ENCODE measurements at regions not wholly inside any gene's neighbourhood (a gene's known extent, or its start where the extent isn't known, plus 50 kb on each side); places are given as distances from the start of the nearest gene placed in this dataset.

DNA sequence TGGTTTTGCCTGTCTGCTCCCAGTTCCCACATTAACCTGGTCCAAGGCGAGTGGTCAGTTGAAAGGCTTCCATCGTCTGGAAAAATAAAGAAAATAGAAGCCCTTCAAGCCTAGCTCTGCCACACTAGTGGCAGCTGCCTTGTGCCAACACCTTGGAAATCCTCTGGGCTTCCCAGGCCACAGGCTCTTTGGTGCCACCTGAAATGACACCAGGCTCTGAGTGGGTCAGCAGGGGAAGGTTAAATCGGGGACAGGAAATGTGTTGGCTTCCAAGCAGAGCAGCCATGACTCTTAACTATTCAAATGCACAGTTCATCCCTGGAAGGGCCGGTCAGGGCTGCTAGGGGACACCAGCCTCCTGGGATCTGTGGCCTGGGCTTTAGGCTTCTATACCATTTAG is 558.7 kb downstream of the MATN1 start:
- intact Hi-C loops (cut with DNase I), result no loop called here
- Histone ChIP-seq H3K27ac (no peak overlapping the region), H3K27me3 (no peaks in the 10 kb centered on the region), H3K36me3 (no peaks in the 10 kb centered on the region), H3K4me1 (ENCODE audit: insufficient read depth) (no peaks in the 10 kb centered on the region), H3K4me3 (no peak overlapping the region), H3K9me3 (no peaks in the 10 kb centered on the region)
- 78 to 82% (median 80%) methylated on average over 4 of the region's 4 CpGs for WGBS, 3 donors
- DNase-seq, result no peak
- TF ChIP-seq POLR2A (IDR thresholded peaks at IDR 0.05), result no peak
- no peak for TF ChIP-seq EP300 (IDR thresholded peaks at IDR 0.05)
- TF ChIP-seq, protein P1, sequence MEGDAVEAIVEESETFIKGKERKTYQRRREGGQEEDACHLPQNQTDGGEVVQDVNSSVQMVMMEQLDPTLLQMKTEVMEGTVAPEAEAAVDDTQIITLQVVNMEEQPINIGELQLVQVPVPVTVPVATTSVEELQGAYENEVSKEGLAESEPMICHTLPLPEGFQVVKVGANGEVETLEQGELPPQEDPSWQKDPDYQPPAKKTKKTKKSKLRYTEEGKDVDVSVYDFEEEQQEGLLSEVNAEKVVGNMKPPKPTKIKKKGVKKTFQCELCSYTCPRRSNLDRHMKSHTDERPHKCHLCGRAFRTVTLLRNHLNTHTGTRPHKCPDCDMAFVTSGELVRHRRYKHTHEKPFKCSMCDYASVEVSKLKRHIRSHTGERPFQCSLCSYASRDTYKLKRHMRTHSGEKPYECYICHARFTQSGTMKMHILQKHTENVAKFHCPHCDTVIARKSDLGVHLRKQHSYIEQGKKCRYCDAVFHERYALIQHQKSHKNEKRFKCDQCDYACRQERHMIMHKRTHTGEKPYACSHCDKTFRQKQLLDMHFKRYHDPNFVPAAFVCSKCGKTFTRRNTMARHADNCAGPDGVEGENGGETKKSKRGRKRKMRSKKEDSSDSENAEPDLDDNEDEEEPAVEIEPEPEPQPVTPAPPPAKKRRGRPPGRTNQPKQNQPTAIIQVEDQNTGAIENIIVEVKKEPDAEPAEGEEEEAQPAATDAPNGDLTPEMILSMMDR (IDR thresholded peaks at IDR 0.05), result no peak

DNA sequence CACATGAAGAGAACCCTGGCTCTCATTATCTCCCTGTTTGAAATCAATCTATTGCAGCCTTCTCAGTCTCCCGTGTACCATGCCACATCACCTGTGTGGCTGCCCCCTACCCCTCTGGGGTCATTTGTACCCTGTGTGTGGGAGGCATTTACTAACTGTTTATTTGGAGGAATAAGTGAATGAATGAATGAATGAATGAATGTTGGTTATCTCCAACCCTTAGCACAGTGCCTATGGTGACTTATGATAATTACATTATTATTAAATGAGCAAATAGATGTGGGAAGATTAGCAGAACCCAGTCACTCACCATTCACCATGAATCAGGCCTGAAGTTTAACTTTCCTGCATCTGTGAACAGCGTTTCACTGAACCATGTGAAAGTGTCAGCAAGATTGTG is 560.8 kb downstream of the MATN1 start:
- TF ChIP-seq, protein P1 (IDR thresholded peaks at IDR 0.05), result no peak
- TF ChIP-seq EP300 (IDR thresholded peaks at IDR 0.05) (no peak), POLR2A (IDR thresholded peaks at IDR 0.05) (no peak)
- no peak for DNase-seq
- H3K4me3 ChIP-seq, result no peak overlapping the region
- no peaks in the 10 kb centered on the region for H3K4me1 ChIP-seq (ENCODE audit: insufficient read depth)
- H3K36me3 ChIP-seq, result no peaks in the 10 kb centered on the region
- WGBS, 3 donors, result 74 to 91% (median 81%) methylated on average over 2 of the region's 2 CpGs
- H3K27me3 ChIP-seq, result no peaks in the 10 kb centered on the region
- no peaks in the 10 kb centered on the region for H3K9me3 ChIP-seq
- intact Hi-C loops (cut with DNase I), result no loop called here
- H3K27ac ChIP-seq, result no peak overlapping the region

DNA sequence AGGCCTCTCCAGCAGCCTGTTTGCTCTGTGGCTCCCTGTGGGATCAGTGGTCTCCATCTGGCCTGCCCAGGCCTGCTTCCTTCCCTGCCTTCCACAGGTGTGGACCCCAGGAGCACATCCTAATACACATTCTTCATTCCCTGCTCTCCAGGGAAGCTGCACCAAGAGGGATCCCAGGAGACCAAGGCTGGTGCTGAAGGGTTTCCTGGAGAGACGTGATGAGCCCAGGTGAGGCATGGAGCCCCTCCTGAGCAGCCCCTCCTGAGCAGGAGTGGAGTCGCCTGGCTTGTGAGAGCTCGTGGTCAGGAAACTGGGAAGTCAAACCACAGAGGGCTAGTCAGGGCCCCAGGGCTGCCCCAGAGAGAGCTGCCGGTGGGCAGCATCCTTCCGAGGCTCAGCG is 561.4 kb downstream of the MATN1 start:
- Histone ChIP-seq H3K27ac (no peak overlapping the region), H3K27me3 (no peaks in the 10 kb centered on the region), H3K9me3 (no peaks in the 10 kb centered on the region), H3K4me3 (no peak overlapping the region), H3K36me3 (no peaks in the 10 kb centered on the region), H3K4me1 (ENCODE audit: insufficient read depth) (no peaks in the 10 kb centered on the region)
- TF ChIP-seq, protein P1 (IDR thresholded peaks at IDR 0.05), result no peak
- TF ChIP-seq EP300 (IDR thresholded peaks at IDR 0.05) (no peak), POLR2A (IDR thresholded peaks at IDR 0.05) (no peak)
- intact Hi-C loops (cut with DNase I), result no loop called here
- WGBS, 3 donors, result 77 to 89% (median 82%) methylated on average over 6 of the region's 6 CpGs
- DNase-seq, result no peak

DNA sequence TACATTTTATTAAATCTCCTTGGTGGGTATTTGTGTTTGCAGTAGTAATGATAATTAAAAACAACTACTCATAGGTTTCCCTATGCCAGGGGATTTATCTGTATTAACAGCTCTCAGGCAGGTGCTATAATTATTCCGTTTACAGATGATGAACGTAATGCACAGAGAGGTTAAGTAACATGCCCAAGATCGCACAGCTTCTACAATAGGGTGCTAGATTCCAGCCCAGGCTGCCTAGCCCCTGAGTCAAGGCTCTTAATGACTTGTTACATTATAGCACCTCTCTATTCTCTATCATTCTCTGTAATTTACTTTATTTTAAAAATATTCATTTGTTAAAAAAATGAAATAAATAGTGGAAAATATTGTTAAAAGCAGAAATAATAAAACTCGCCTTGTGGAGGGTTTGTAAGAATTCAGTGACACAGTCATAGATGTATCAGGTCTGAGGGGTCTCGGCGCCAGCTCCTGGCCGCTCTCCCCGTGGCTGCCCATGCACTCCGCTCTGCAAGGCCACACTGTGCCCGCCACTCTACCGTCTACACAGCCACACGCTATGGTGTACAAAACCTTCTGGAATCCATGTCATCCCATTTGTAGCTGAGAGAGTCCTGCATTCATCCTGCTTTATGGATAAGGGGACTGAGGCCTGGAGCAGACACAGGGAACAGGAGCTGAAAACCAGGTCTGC is 562.2 kb downstream of the MATN1 start:
- 82 to 85% (median 83%) methylated on average over 12 of the region's 12 CpGs for WGBS, 3 donors
- no peak for DNase-seq
- Histone ChIP-seq H3K36me3 (no peaks in the 10 kb centered on the region), H3K4me3 (no peak overlapping the region), H3K27ac (no peak overlapping the region), H3K9me3 (no peaks in the 10 kb centered on the region), H3K27me3 (no peaks in the 10 kb centered on the region), H3K4me1 (ENCODE audit: insufficient read depth) (no peaks in the 10 kb centered on the region)
- intact Hi-C loops (cut with DNase I), result no loop called here
- TF ChIP-seq POLR2A (IDR thresholded peaks at IDR 0.05) (no peak), EP300 (IDR thresholded peaks at IDR 0.05) (no peak)
- TF ChIP-seq, protein P1 (IDR thresholded peaks at IDR 0.05), result no peak

Data from ovary (tissue), 7 donors.